ENCODE measurements at regions not wholly inside any gene's neighbourhood (a gene's known extent, or its start where the extent isn't known, plus 50 kb on each side); places are given as distances from the start of the nearest gene placed in this dataset.

DNA sequence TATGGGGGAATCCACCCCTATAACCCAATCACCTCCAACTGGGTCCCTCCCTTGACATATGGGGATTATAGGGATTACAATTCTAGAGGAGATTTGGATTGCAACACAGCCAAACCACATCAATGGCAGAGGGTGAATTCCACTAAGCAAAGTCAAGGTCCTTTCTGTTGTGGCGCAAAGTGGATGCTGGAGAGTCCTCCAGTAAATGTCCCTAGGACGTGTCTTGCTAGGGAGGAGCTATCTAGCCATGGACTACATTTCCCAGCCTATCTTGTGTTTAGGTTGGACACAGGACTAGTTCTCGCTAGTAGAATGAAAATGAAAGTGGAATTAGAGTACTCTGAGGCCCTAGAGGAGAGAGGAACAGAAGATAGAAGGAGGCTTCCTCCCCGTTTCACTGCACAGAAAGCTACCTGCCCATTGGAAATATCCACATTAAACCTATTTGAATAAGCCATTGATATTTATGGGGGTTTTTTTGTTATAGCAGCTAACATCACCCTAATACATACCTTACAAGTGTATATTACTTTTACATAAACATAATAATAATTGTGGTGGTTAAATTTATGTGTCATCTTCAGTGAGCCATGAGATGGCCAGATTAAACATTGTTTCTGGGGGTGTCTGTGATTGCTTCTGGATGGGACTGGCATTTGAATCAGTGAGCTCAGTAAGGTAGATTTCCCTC is 56.7 kb upstream of the ERCC4 start:
- Histone ChIP-seq H2BK5ac (ENCODE audit: low read depth, low read length, poor library complexity, severe bottlenecking) (no peak overlapping the region), H3K4me2 (ENCODE audit: low read depth, low read length) (no peak overlapping the region), H2AK9ac (replicated peaks; ENCODE audit: low read depth, low read length, poor library complexity) (no peak overlapping the region), H3K36me3 (ENCODE audit: control insufficient read depth, insufficient read depth, low read length) (no peaks in the 10 kb centered on the region), H3K18ac (ENCODE audit: low read depth, low read length) (no peak overlapping the region), H3K9me3 (ENCODE audit: control insufficient read depth, insufficient read depth, low read length) (no peaks in the 10 kb centered on the region), H3K4me3 (ENCODE audit: insufficient read depth, low read depth, low read length) (no peak overlapping the region), H4K8ac (ENCODE audit: low read depth in 2 of 2, low read length in 2 of 2) (no peak overlapping the region), H3K4me1 (ENCODE audit: control insufficient read depth, insufficient read depth, low read length) (no peaks in the 10 kb centered on the region), H2BK20ac (ENCODE audit: low read depth, low read length) (no peak overlapping the region), H3K23ac (ENCODE audit: low read depth, low read length) (no peak overlapping the region), H2BK15ac (ENCODE audit: low read depth, low read length) (no peak overlapping the region), H3K27me3 (ENCODE audit: control insufficient read depth, insufficient read depth, low read length) (no peaks in the 10 kb centered on the region), H3K14ac (replicated peaks; ENCODE audit: low read depth, low read length) (no peak overlapping the region), H4K91ac (ENCODE audit: insufficient read depth, low read depth, low read length) (no peak overlapping the region), H3K4ac (ENCODE audit: low read depth, low read length) (no peak overlapping the region), H3K9ac (ENCODE audit: low read depth, low read length) (no peak overlapping the region), H2AFZ (replicated peaks; ENCODE audit: low read length, poor library complexity) (no peak overlapping the region), H4K5ac (ENCODE audit: low read depth, low read length) (no peak overlapping the region), H3K9me1 (ENCODE audit: insufficient read depth, low read length) (no peaks in the 10 kb centered on the region), H3K56ac (ENCODE audit: extremely low read depth, insufficient read depth, low read length) (no peak overlapping the region), H4K20me1 (ENCODE audit: insufficient read depth, low read length) (no peaks in the 10 kb centered on the region), H3K27ac (ENCODE audit: insufficient read depth, low read length) (no peak overlapping the region), H2BK120ac (ENCODE audit: low read depth, low read length) (no peak overlapping the region), H3K79me1 (ENCODE audit: low read depth in 1 of 2, low read length in 2 of 2) (no peaks in the 10 kb centered on the region), H2AK5ac (ENCODE audit: low read depth, low read length) (no peak overlapping the region)
- TF ChIP-seq BHLHE40 (IDR thresholded peaks at IDR 0.05; ENCODE audit: low read depth, low read length) (no peak), SMC3 (IDR thresholded peaks at IDR 0.05; ENCODE audit: low read depth, low read length) (no peak), CEBPB (IDR thresholded peaks at IDR 0.05; ENCODE audit: low read depth, low read length) (no peak), RAD21 (IDR thresholded peaks at IDR 0.05; ENCODE audit: low read length) (no peak), FOS (IDR thresholded peaks at IDR 0.05; ENCODE audit: low read depth, low read length) (no peak), MAFK (IDR thresholded peaks at IDR 0.05; ENCODE audit: low read depth, low read length) (no peak), NFE2L2 (IDR thresholded peaks at IDR 0.05; ENCODE audit: low read depth, low read length) (no peak), POLR2A (IDR thresholded peaks at IDR 0.05; ENCODE audit: low read depth, low read length) (no peak), CHD1 (IDR thresholded peaks at IDR 0.05; ENCODE audit: low read depth, low read length) (no peak), MAZ (IDR thresholded peaks at IDR 0.05; ENCODE audit: borderline replicate concordance, low read depth, low read length) (no peak), MXI1 (IDR thresholded peaks at IDR 0.05; ENCODE audit: borderline replicate concordance, low read depth, low read length) (no peak), RCOR1 (IDR thresholded peaks at IDR 0.05; ENCODE audit: insufficient replicate concordance, low read length) (no peak), RFX5 (IDR thresholded peaks at IDR 0.05; ENCODE audit: low read depth, low read length) (no peak)
- TF ChIP-seq, protein P1, sequence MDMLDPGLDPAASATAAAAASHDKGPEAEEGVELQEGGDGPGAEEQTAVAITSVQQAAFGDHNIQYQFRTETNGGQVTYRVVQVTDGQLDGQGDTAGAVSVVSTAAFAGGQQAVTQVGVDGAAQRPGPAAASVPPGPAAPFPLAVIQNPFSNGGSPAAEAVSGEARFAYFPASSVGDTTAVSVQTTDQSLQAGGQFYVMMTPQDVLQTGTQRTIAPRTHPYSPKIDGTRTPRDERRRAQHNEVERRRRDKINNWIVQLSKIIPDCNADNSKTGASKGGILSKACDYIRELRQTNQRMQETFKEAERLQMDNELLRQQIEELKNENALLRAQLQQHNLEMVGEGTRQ (IDR thresholded peaks at IDR 0.05; ENCODE audit: low read depth, low read length), result no peak
- TF ChIP-seq, protein P2, sequence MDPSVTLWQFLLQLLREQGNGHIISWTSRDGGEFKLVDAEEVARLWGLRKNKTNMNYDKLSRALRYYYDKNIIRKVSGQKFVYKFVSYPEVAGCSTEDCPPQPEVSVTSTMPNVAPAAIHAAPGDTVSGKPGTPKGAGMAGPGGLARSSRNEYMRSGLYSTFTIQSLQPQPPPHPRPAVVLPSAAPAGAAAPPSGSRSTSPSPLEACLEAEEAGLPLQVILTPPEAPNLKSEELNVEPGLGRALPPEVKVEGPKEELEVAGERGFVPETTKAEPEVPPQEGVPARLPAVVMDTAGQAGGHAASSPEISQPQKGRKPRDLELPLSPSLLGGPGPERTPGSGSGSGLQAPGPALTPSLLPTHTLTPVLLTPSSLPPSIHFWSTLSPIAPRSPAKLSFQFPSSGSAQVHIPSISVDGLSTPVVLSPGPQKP (IDR thresholded peaks at IDR 0.05; ENCODE audit: borderline replicate concordance, low read depth, low read length), result no peak
- TF ChIP-seq, protein P3, sequence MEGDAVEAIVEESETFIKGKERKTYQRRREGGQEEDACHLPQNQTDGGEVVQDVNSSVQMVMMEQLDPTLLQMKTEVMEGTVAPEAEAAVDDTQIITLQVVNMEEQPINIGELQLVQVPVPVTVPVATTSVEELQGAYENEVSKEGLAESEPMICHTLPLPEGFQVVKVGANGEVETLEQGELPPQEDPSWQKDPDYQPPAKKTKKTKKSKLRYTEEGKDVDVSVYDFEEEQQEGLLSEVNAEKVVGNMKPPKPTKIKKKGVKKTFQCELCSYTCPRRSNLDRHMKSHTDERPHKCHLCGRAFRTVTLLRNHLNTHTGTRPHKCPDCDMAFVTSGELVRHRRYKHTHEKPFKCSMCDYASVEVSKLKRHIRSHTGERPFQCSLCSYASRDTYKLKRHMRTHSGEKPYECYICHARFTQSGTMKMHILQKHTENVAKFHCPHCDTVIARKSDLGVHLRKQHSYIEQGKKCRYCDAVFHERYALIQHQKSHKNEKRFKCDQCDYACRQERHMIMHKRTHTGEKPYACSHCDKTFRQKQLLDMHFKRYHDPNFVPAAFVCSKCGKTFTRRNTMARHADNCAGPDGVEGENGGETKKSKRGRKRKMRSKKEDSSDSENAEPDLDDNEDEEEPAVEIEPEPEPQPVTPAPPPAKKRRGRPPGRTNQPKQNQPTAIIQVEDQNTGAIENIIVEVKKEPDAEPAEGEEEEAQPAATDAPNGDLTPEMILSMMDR (conservative IDR thresholded peaks at IDR 0.05; ENCODE audit: low read depth, low read length), result no peak
- no CpG with 5 or more reads among the region's 4 CpGs for WGBS, 2 experiments (ENCODE audit: extremely low coverage in 2 of 2, insufficient read length in 1 of 2)
- ATAC-seq (ENCODE audit: low read depth) (no peak), DNase-seq (no peak)
- intact Hi-C loops (cut with micrococcal nuclease) (no loop called here), dilution Hi-C loops (cut with HindIII; ENCODE audit: low sequenced_read_pairs, unreplicated experiment) (no loop called here), in situ Hi-C loops (cut with MboI; ENCODE audit: low sequenced_read_pairs) (no loop called here)
- POLR2A ChIA-PET (ENCODE audit: unreplicated experiment), result interaction anchor here (0.6 kb wide), 1 partner anchor 975 kb away, joined by 3 read pairs; no protein-coding TSS in a partner anchor
- no TSS peak for BruUV-seq (replicated peaks)
- CTCF ChIA-PET, result interaction anchor here (1.9 kb wide), 1 partner anchor 56 kb away, joined by 6 read pairs; the partner anchor contains the start of gene ERCC4

All from IMR-90 (cell line).